ENCODE measurements at regions not wholly inside any gene's neighbourhood (a gene's known extent, or its start where the extent isn't known, plus 50 kb on each side); places are given as distances from the start of the nearest gene placed in this dataset.

GRCh38 chr1:57949168-57949567 is 525.3 kb upstream of the DAB1 start:
- H3K36me3 ChIP-seq (replicated peaks in 1 of 2; ENCODE audit: control insufficient read depth in 1 of 2, insufficient read depth in 2 of 2, low read length in 2 of 2), result no peaks in the 10 kb centered on the region
- Mint-ChIP-seq H3K4me1 (no peaks in the 10 kb centered on the region), H3K27me3 (ENCODE audit: low read depth in 3 of 3) (peaks cover 0 to 1% (median 0%) of the 10 kb centered on the region in 3 donors)

GRCh38 chr1:57947471-57947870 is 523.6 kb upstream of the DAB1 start:
- Histone ChIP-seq H3K79me2 (ENCODE audit: insufficient read depth, low read length) (no peaks in the 10 kb centered on the region), H3K27me3 (ENCODE audit: control insufficient read depth in 2 of 2, insufficient read depth in 2 of 2, low read length in 2 of 2) (no peaks in the 10 kb centered on the region), H3K4me1 (ENCODE audit: control insufficient read depth in 1 of 2, insufficient read depth in 2 of 2, low read length in 2 of 2) (no peaks in the 10 kb centered on the region), H4K20me1 (ENCODE audit: insufficient read depth, low read length) (no peaks in the 10 kb centered on the region), H3K9me3 (replicated peaks in 1 of 2; ENCODE audit: control insufficient read depth in 1 of 2, insufficient read depth in 1 of 2, low read length in 2 of 2) (no peaks in the 10 kb centered on the region), H3K27ac (ENCODE audit: low read depth in 1 of 2, low read length in 2 of 2) (no peak overlapping the region), H3K4me3 (replicated peaks in 1 of 3; ENCODE audit: low read depth in 2 of 3, low read length in 3 of 3) (no peak overlapping the region), H3K9ac (ENCODE audit: insufficient read depth, low read length, poor library complexity, severe bottlenecking) (no peak overlapping the region), H3K36me3 (replicated peaks in 1 of 2; ENCODE audit: control insufficient read depth in 1 of 2, insufficient read depth in 2 of 2, low read length in 2 of 2) (no peaks in the 10 kb centered on the region), H2AFZ (ENCODE audit: insufficient read depth, low read depth, low read length, poor library complexity, severe bottlenecking) (no peak overlapping the region), H3K4me2 (replicated peaks; ENCODE audit: extremely low read depth, low read length, poor library complexity, severe bottlenecking) (no peak overlapping the region)
- no peak for DNase-seq
- Mint-ChIP-seq H3K9me3 (peaks cover 2 to 5% (median 3%) of the 10 kb centered on the region in 7 donors), H3K27me3 (ENCODE audit: low read depth in 3 of 3) (peaks cover 0 to 1% (median 0%) of the 10 kb centered on the region in 3 donors), H3K4me3 (no peak overlapping the region), H3K27ac (no peak overlapping the region), H3K4me1 (no peaks in the 10 kb centered on the region), H3K36me3 (no peaks in the 10 kb centered on the region)
- TF ChIP-seq CTCF (IDR thresholded peaks at IDR 0.05), result no peak
- WGBS (ENCODE audit: insufficient coverage), result 67% methylated on average over 1 of the region's 6 CpGs
- intact Hi-C loops (cut with micrococcal nuclease), result no loop called here

More at GRCh38 chr1:57949168-57949567, 525.3 kb upstream of the DAB1 start:
- no peaks in the 10 kb centered on the region for H3K36me3 Mint-ChIP-seq
- peaks cover 0 to 8% (median 4%) of the 10 kb centered on the region in 7 donors for H3K9me3 Mint-ChIP-seq
- no peak for TF ChIP-seq CTCF (IDR thresholded peaks at IDR 0.05)
- no peak for DNase-seq
- H3K4me3 ChIP-seq (replicated peaks in 1 of 3; ENCODE audit: low read depth in 2 of 3, low read length in 3 of 3), result no peak overlapping the region
- H3K4me1 ChIP-seq (ENCODE audit: control insufficient read depth in 1 of 2, insufficient read depth in 2 of 2, low read length in 2 of 2), result no peaks in the 10 kb centered on the region
- H3K9me3 ChIP-seq (replicated peaks in 1 of 2; ENCODE audit: control insufficient read depth in 1 of 2, insufficient read depth in 1 of 2, low read length in 2 of 2), result no peaks in the 10 kb centered on the region
- no peak overlapping the region for H3K4me3 Mint-ChIP-seq
- H3K9ac ChIP-seq (ENCODE audit: insufficient read depth, low read length, poor library complexity, severe bottlenecking), result no peak overlapping the region
- H3K27ac ChIP-seq (ENCODE audit: low read depth in 1 of 2, low read length in 2 of 2), result no peak overlapping the region
- no peak overlapping the region for H3K4me2 ChIP-seq (replicated peaks; ENCODE audit: extremely low read depth, low read length, poor library complexity, severe bottlenecking)
- H3K79me2 ChIP-seq (ENCODE audit: insufficient read depth, low read length), result no peaks in the 10 kb centered on the region
- no peak overlapping the region for H3K27ac Mint-ChIP-seq
- no peak overlapping the region for H2AFZ ChIP-seq (ENCODE audit: insufficient read depth, low read depth, low read length, poor library complexity, severe bottlenecking)
- WGBS (ENCODE audit: insufficient coverage), result no CpG with 5 or more reads among the region's 2 CpGs
- intact Hi-C loops (cut with micrococcal nuclease), result no loop called here
- no peaks in the 10 kb centered on the region for H3K27me3 ChIP-seq (ENCODE audit: control insufficient read depth in 2 of 2, insufficient read depth in 2 of 2, low read length in 2 of 2)
- no peaks in the 10 kb centered on the region for H4K20me1 ChIP-seq (ENCODE audit: insufficient read depth, low read length)
